Aorta (tissue), 5 donors: ENCODE measurements at regions not wholly inside any gene's neighbourhood (a gene's known extent, or its start where the extent isn't known, plus 50 kb on each side); places are given as distances from the start of the nearest gene placed in this dataset.

Experiments
- ATAC-seq: fragments of 200-7000 bp; cut with Tn5 transposase; one replicate; pipeline ENCODE4 v1.9.1; 2022; ENCODE audit warnings: moderate library complexity; ENCODE audit not compliant: low FRiP score
- DNase-seq, 2 donors: peaks; one replicate each; pipeline ENCODE4 v3.0.0-alpha.2; 2020
- H3K27ac ChIP-seq, 2 donors: one replicate each; pipeline ENCODE4 v1.5.1; 2013; ENCODE audit warnings: low read length in 2 of 2, mild to moderate bottlenecking in 2 of 2, moderate library complexity in 2 of 2, control low read depth in 1 of 2, inconsistent platforms in 1 of 2, low read depth in 1 of 2
- H3K27me3 ChIP-seq, 2 donors: one replicate each; pipeline ENCODE4 v1.6.1; 2013; ENCODE audit warnings: control low read depth in 1 of 2, low read length in 1 of 2, mild to moderate bottlenecking in 1 of 2, moderate library complexity in 1 of 2; ENCODE audit not compliant: insufficient read depth in 2 of 2, control insufficient read depth in 1 of 2
- H3K36me3 ChIP-seq, 2 donors: one replicate each; pipeline ENCODE4 v1.6.1; 2013; ENCODE audit warnings: control low read depth in 1 of 2, low read length in 1 of 2, mild to moderate bottlenecking in 1 of 2; ENCODE audit not compliant: insufficient read depth in 2 of 2, control insufficient read depth in 1 of 2
- H3K4me1 ChIP-seq, 2 donors: one replicate each; pipeline ENCODE4 v1.6.1; 2013; ENCODE audit warnings: low read length in 2 of 2, control low read depth in 1 of 2, mild to moderate bottlenecking in 1 of 2, moderate library complexity in 1 of 2; ENCODE audit not compliant: insufficient read depth in 2 of 2, control insufficient read depth in 1 of 2
- H3K4me3 ChIP-seq, 2 donors: one replicate each; pipeline ENCODE4 v1.5.1; 2013; ENCODE audit warnings: low read length in 2 of 2, control low read depth in 1 of 2, mild to moderate bottlenecking in 1 of 2
- H3K9me3 ChIP-seq: one replicate; pipeline ENCODE4 v1.6.1; 2013; ENCODE audit warnings: mild to moderate bottlenecking, low read length; ENCODE audit not compliant: control insufficient read depth
- WGBS, 2 donors: extraction: QIAGEN DNeasy Blood & Tissue Kit; methylation state at CpG; one replicate each; pipeline ENCODE4 v1.1.7; 2013; 5-methylcytosine and 5-hydroxymethylcytosine counted together
- intact Hi-C, 2 donors: fragments of 100-400 bp; cut with DNase I; formaldehyde crosslinking; loops; one replicate each; pipeline versions ENCODE4 v1.14.2 to v1.15.0; 2022
- donor health status: healthy with polysubstance abuse.
- donor health status: Bipolar disorder and iron deficiency.
- donor health status: DM: no; HTN: no; CAD: no.
- donor health status: DM: no; HTN: no; CAD: no.
- donor health status: DM: yes; HTN: yes; CAD: no.

GRCh38 chr17:77001487-77001886 is 133.3 kb downstream of the MGAT5B start:
- intact Hi-C loops: no loop called here
- WGBS, 2 donors: 90 to 92% methylated on average over 7 of the region's 7 CpGs
- DNase-seq (no peak), ATAC-seq (no peak)
- Histone ChIP-seq H3K4me3 (no peak overlapping the region), H3K27me3 (no peaks in the 10 kb centered on the region), H3K9me3 (no peaks in the 10 kb centered on the region), H3K36me3 (no peaks in the 10 kb centered on the region), H3K27ac (no peak overlapping the region), H3K4me1 (no peaks in the 10 kb centered on the region)

- Histone ChIP-seq H3K4me1 (no peaks in the 10 kb centered on the region), H3K36me3 (no peaks in the 10 kb centered on the region), H3K27ac (no peak overlapping the region), H3K9me3 (no peaks in the 10 kb centered on the region), H3K4me3 (no peak overlapping the region), H3K27me3 (no peaks in the 10 kb centered on the region)
- 48 to 52% methylated on average over 23 of the region's 23 CpGs for WGBS, 2 donors
- no peak for DNase-seq
- intact Hi-C loops: no loop called here
- no peak for ATAC-seq
These were observed 134.2 kb downstream of the MGAT5B start for GRCh38 chr17:77002103-77003045.

GRCh38 chr17:77003699-77004098 is 135.5 kb downstream of the MGAT5B start:
- Histone ChIP-seq H3K27me3 (no peaks in the 10 kb centered on the region), H3K36me3 (no peaks in the 10 kb centered on the region), H3K4me1 (no peaks in the 10 kb centered on the region), H3K9me3 (no peaks in the 10 kb centered on the region), H3K4me3 (no peak overlapping the region), H3K27ac (no peak overlapping the region)
- intact Hi-C loops: no loop called here
- DNase-seq (no peak), ATAC-seq (no peak)
- 91 to 96% methylated on average over 2 of the region's 2 CpGs for WGBS, 2 donors

GRCh38 chr17:77006971-77007649 is 133.7 kb upstream of the SEC14L1 start:
- H3K4me3 ChIP-seq: no peak overlapping the region
- H3K36me3 ChIP-seq: no peaks in the 10 kb centered on the region
- H3K4me1 ChIP-seq: no peaks in the 10 kb centered on the region
- no peak for ATAC-seq
- peaks cover 4% of the 10 kb centered on the region for H3K9me3 ChIP-seq
- intact Hi-C loops: no loop called here
- no peak for DNase-seq
- 40 to 53% methylated on average over 20 of the region's 20 CpGs for WGBS, 2 donors
- peaks cover 0 to 2% of the 10 kb centered on the region in 2 donors for H3K27me3 ChIP-seq
- H3K27ac ChIP-seq: no peak overlapping the region

GRCh38 chr17:77009877-77010276 is 130.9 kb upstream of the SEC14L1 start:
- no peaks in the 10 kb centered on the region for H3K4me1 ChIP-seq
- ATAC-seq: no peak

GRCh38 chr17:77010667-77011066 is 130.1 kb upstream of the SEC14L1 start:
- ATAC-seq: no peak
- intact Hi-C loops: no loop called here

More at GRCh38 chr17:77009877-77010276, 130.9 kb upstream of the SEC14L1 start:
- Histone ChIP-seq H3K36me3 (no peaks in the 10 kb centered on the region), H3K4me3 (no peak overlapping the region), H3K9me3 (peaks cover 4% of the 10 kb centered on the region), H3K27me3 (peaks cover 0 to 3% of the 10 kb centered on the region in 2 donors), H3K27ac (no peak overlapping the region)
- intact Hi-C loops: no loop called here
- DNase-seq: no peak
- 78 to 88% methylated on average over 2 of the region's 2 CpGs for WGBS, 2 donors

GRCh38 chr17:77011173-77012011 is 129.4 kb upstream of the SEC14L1 start:
- intact Hi-C loops: no loop called here
- DNase-seq: no peak
- Histone ChIP-seq H3K4me3 (no peak overlapping the region), H3K27ac (no peak overlapping the region), H3K27me3 (peaks cover 0 to 3% of the 10 kb centered on the region in 2 donors), H3K4me1 (no peaks in the 10 kb centered on the region), H3K36me3 (no peaks in the 10 kb centered on the region), H3K9me3 (peaks cover 4% of the 10 kb centered on the region)
- ATAC-seq: no peak
- WGBS, 2 donors: 64 to 65% methylated on average over 7 of the region's 7 CpGs

More at GRCh38 chr17:77010667-77011066, 130.1 kb upstream of the SEC14L1 start:
- no peak for DNase-seq
- no peak overlapping the region for H3K4me3 ChIP-seq
- H3K4me1 ChIP-seq: no peaks in the 10 kb centered on the region
- H3K27ac ChIP-seq: no peak overlapping the region
- peaks cover 4% of the 10 kb centered on the region for H3K9me3 ChIP-seq
- H3K27me3 ChIP-seq: peaks cover 0 to 3% of the 10 kb centered on the region in 2 donors
- H3K36me3 ChIP-seq: no peaks in the 10 kb centered on the region

GRCh38 chr17:77018504-77018903 is 122.3 kb upstream of the SEC14L1 start:
- intact Hi-C loops: no loop called here
- Histone ChIP-seq H3K36me3 (no peaks in the 10 kb centered on the region), H3K27ac (no peak overlapping the region), H3K4me1 (no peaks in the 10 kb centered on the region), H3K27me3 (no peaks in the 10 kb centered on the region), H3K9me3 (peaks cover 3% of the 10 kb centered on the region), H3K4me3 (no peak overlapping the region)
- WGBS, 2 donors: 39 to 44% methylated on average over 5 of the region's 5 CpGs
- DNase-seq (no peak), ATAC-seq (no peak)
